OCI-LY3 (cell line): ENCODE measurements at regions not wholly inside any gene's neighbourhood (a gene's known extent, or its start where the extent isn't known, plus 50 kb on each side); places are given as distances from the start of the nearest gene placed in this dataset.
A peak's percentile ranks its signal among the peaks of the same experiment; 100 is the strongest.

Experiments used
- H2AFZ ChIP-seq: fragments of 200-600, 300-600 bp; shearing (Covaris generic); 2 replicates; pipeline ENCODE4 v1.6.0; 2014; ENCODE audit warnings: antibody characterized with exemption, low read depth, low read length
- H3K27ac ChIP-seq: fragments of 200-600, 300-600 bp; sonication (generic); 2 replicates; pipeline ENCODE4 v1.5.1; 2014; ENCODE audit warnings: mild to moderate bottlenecking, low read length, moderate library complexity, mixed read lengths
- H3K27me3 ChIP-seq: fragments of 200-600, 300-600 bp; sonication (generic); 2 replicates; pipeline ENCODE4 v1.6.1; 2014; ENCODE audit warnings: low read depth, low read length, mixed read lengths
- H3K36me3 ChIP-seq: fragments of 200-600, 300-600 bp; sonication (generic); replicated peaks from 2 replicates; pipeline ENCODE3; 2014; ENCODE audit warnings: low read depth, low read length, mixed read lengths
- H3K4me1 ChIP-seq: fragments of 300-600, 200-600 bp; sonication (generic); 2 replicates; pipeline ENCODE4 v1.6.1; 2014; ENCODE audit warnings: low read length, mixed read lengths
- H3K4me2 ChIP-seq: fragments of 200-600, 300-600 bp; sonication (generic); 2 replicates; pipeline ENCODE4 v1.6.1; 2014; ENCODE audit warnings: low read length, mixed read lengths
- H3K4me3 ChIP-seq: fragments of 300-600, 200-600 bp; sonication (generic); 2 replicates; pipeline ENCODE4 v1.5.1; 2014; ENCODE audit warnings: antibody characterized with exemption, mild to moderate bottlenecking, low read length, moderate library complexity
- H3K79me2 ChIP-seq: fragments of 300-600, 200-600 bp; shearing (Covaris generic); 2 replicates; pipeline ENCODE4 v1.6.1; 2014; ENCODE audit warnings: mild to moderate bottlenecking, low read length, mixed read lengths
- H3K9ac ChIP-seq: fragments of 300-600, 200-600 bp; shearing (Covaris generic); 2 replicates; pipeline ENCODE4 v1.6.0; 2014; ENCODE audit warnings: mild to moderate bottlenecking, low read length, moderate library complexity
- H3K9me3 ChIP-seq: fragments of 200-600, 300-600 bp; shearing (Covaris generic); 2 replicates; pipeline ENCODE4 v1.6.1; 2014; ENCODE audit warnings: low read length, mixed read lengths; ENCODE audit not compliant: insufficient read depth
- H4K20me1 ChIP-seq: fragments of 200-600, 300-600 bp; sonication (generic); 2 replicates; pipeline ENCODE4 v1.6.1; 2016; ENCODE audit warnings: low read length, mixed read lengths; ENCODE audit not compliant: insufficient read depth
- EZH2phosphoT487 ChIP-seq: fragments of 200-600 bp; shearing (Covaris generic); IDR thresholded peaks from 2 replicates; pipeline ENCODE4 v1.6.1; 2018; ENCODE audit warnings: antibody characterized with exemption, mixed run types, low read depth
- TF ChIP-seq, protein P1 (sequence below): fragments of 200-600, 300-600 bp; sonication (generic); IDR thresholded peaks from 2 replicates; pipeline ENCODE4 v1.5.1; 2014; ENCODE audit warnings: antibody characterized with exemption, low read length, low read depth

DNA sequence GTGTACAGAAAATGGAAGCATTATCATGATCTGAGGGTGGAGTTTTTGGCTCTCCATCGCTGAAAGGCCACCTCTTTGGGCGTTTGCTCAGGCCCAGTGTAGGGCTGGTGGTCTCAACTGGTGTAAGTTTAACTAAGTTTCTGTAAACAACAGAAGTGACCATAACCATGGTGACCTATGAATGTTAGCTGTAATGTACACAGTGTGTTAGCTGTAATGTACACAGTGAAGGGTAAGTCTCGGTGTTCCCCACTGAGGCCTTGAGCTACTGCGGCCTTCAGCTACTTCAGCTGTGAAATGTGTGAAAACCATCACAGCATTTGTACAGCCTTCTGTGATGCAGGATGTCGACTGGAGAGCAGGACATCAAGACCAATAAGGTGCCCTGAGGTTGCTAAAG lies 185.2 kb downstream of the MYLK4 start:
- H2AFZ ChIP-seq, result no peak overlapping the region
- no peaks in the 10 kb centered on the region for H3K27me3 ChIP-seq
- no peak overlapping the region for H3K27ac ChIP-seq

GRCh38 chr6:2563635-2564034 lies 187.1 kb downstream of the MYLK4 start:
- Histone ChIP-seq H3K9ac (no peak overlapping the region), H3K4me3 (no peak overlapping the region), H3K27me3 (no peaks in the 10 kb centered on the region), H3K4me2 (peak overlapping the region; percentile 43), H2AFZ (peak overlapping the region; percentile 30; the same call in 1 of the 2 replicates), H4K20me1 (no peaks in the 10 kb centered on the region), H3K27ac (no peak overlapping the region), H3K4me1 (peaks cover 8% of the 10 kb centered on the region; the same call in 1 of the 2 replicates), H3K79me2 (no peaks in the 10 kb centered on the region), H3K9me3 (no peaks in the 10 kb centered on the region), H3K36me3 (no peaks in the 10 kb centered on the region)
- TF ChIP-seq EZH2phosphoT487, result no peak
- TF ChIP-seq, protein P1, sequence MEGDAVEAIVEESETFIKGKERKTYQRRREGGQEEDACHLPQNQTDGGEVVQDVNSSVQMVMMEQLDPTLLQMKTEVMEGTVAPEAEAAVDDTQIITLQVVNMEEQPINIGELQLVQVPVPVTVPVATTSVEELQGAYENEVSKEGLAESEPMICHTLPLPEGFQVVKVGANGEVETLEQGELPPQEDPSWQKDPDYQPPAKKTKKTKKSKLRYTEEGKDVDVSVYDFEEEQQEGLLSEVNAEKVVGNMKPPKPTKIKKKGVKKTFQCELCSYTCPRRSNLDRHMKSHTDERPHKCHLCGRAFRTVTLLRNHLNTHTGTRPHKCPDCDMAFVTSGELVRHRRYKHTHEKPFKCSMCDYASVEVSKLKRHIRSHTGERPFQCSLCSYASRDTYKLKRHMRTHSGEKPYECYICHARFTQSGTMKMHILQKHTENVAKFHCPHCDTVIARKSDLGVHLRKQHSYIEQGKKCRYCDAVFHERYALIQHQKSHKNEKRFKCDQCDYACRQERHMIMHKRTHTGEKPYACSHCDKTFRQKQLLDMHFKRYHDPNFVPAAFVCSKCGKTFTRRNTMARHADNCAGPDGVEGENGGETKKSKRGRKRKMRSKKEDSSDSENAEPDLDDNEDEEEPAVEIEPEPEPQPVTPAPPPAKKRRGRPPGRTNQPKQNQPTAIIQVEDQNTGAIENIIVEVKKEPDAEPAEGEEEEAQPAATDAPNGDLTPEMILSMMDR, result no peak

More for the DNA sequence above, 185.2 kb downstream of the MYLK4 start:
- H3K4me1 ChIP-seq, result peaks cover 8% of the 10 kb centered on the region; the same call in 1 of the 2 replicates
- H4K20me1 ChIP-seq, result no peaks in the 10 kb centered on the region
- TF ChIP-seq, protein P1, result no peak
- TF ChIP-seq EZH2phosphoT487, result no peak
- H3K4me3 ChIP-seq, result no peak overlapping the region
- no peaks in the 10 kb centered on the region for H3K9me3 ChIP-seq
- H3K79me2 ChIP-seq, result no peaks in the 10 kb centered on the region
- H3K36me3 ChIP-seq, result no peaks in the 10 kb centered on the region
- H3K4me2 ChIP-seq, result no peak overlapping the region
- no peak overlapping the region for H3K9ac ChIP-seq

- H3K36me3 ChIP-seq, result no peaks in the 10 kb centered on the region
- H4K20me1 ChIP-seq, result no peaks in the 10 kb centered on the region
- no peaks in the 10 kb centered on the region for H3K9me3 ChIP-seq
- H3K9ac ChIP-seq, result no peak overlapping the region
- no peaks in the 10 kb centered on the region for H3K27me3 ChIP-seq
- H2AFZ ChIP-seq, result no peak overlapping the region
- TF ChIP-seq EZH2phosphoT487, result no peak
- TF ChIP-seq, protein P1, result no peak
- no peak overlapping the region for H3K4me3 ChIP-seq
- H3K4me1 ChIP-seq, result peaks cover 8% of the 10 kb centered on the region; the same call in 1 of the 2 replicates
- H3K4me2 ChIP-seq, result no peak overlapping the region
- H3K27ac ChIP-seq, result no peak overlapping the region
- H3K79me2 ChIP-seq, result no peaks in the 10 kb centered on the region
These were observed 187.8 kb downstream of the MYLK4 start for GRCh38 chr6:2562721-2563451.

- Histone ChIP-seq H3K4me3 (no peak overlapping the region), H3K4me1 (peaks cover 8% of the 10 kb centered on the region; the same call in 1 of the 2 replicates), H3K27me3 (no peaks in the 10 kb centered on the region), H3K9me3 (no peaks in the 10 kb centered on the region), H3K36me3 (no peaks in the 10 kb centered on the region), H3K4me2 (no peak overlapping the region), H4K20me1 (no peaks in the 10 kb centered on the region), H3K9ac (no peak overlapping the region), H3K79me2 (no peaks in the 10 kb centered on the region), H2AFZ (no peak overlapping the region), H3K27ac (no peak overlapping the region)
- TF ChIP-seq EZH2phosphoT487, result no peak
- TF ChIP-seq, protein P1, result no peak
These were observed 189.6 kb downstream of the MYLK4 start for GRCh38 chr6:2560917-2561698.
